ENCODE measurements at regions not wholly inside any gene's neighbourhood (a gene's known extent, or its start where the extent isn't known, plus 50 kb on each side); places are given as distances from the start of the nearest gene placed in this dataset.

- DNase-seq (ENCODE audit: low spot score), result no peak
- no peaks in the 10 kb centered on the region for H3F3A ChIP-seq (ENCODE audit: low read depth)
- TF ChIP-seq CTCF (IDR thresholded peaks at IDR 0.05), result no peak
- H3K4me2 ChIP-seq, result no peak overlapping the region
- no peaks in the 10 kb centered on the region for H3K36me3 Mint-ChIP-seq
- no peak overlapping the region for H3K9ac ChIP-seq
- no peaks in the 10 kb centered on the region for H3K9me3 ChIP-seq (ENCODE audit: low read depth)
- no peak overlapping the region for H3K27ac ChIP-seq
- H3K79me2 ChIP-seq (ENCODE audit: low read depth), result no peaks in the 10 kb centered on the region
- H3K27me3 Mint-ChIP-seq (ENCODE audit: insufficient read depth, low read depth), result no peaks in the 10 kb centered on the region
- no peak overlapping the region for H3K27ac Mint-ChIP-seq
- H3K4me1 Mint-ChIP-seq, result no peaks in the 10 kb centered on the region
- no peak overlapping the region for H3K4me3 Mint-ChIP-seq
- no peak overlapping the region for H2AFZ ChIP-seq (replicated peaks)
- no peaks in the 10 kb centered on the region for H4K20me1 ChIP-seq (ENCODE audit: low read depth)
- H3K27me3 ChIP-seq, result no peaks in the 10 kb centered on the region
- H3K4me1 ChIP-seq, result no peaks in the 10 kb centered on the region
- peaks cover 2% of the 10 kb centered on the region for H3K9me3 Mint-ChIP-seq
- H3K4me3 ChIP-seq, result no peak overlapping the region
- no peaks in the 10 kb centered on the region for H3K36me3 ChIP-seq
Observed at GRCh38 chr7:124295289-124295688, 262.4 kb upstream of the TMEM229A start.

- no peaks in the 10 kb centered on the region for H3K9me3 Mint-ChIP-seq
- no peak overlapping the region for H3K27ac Mint-ChIP-seq
- Histone ChIP-seq H2AFZ (replicated peaks) (no peak overlapping the region), H4K20me1 (ENCODE audit: low read depth) (no peaks in the 10 kb centered on the region), H3K27me3 (no peaks in the 10 kb centered on the region), H3K9me3 (ENCODE audit: low read depth) (no peaks in the 10 kb centered on the region), H3K27ac (no peak overlapping the region), H3K9ac (no peak overlapping the region), H3F3A (ENCODE audit: low read depth) (no peaks in the 10 kb centered on the region), H3K4me1 (no peaks in the 10 kb centered on the region), H3K36me3 (no peaks in the 10 kb centered on the region), H3K4me3 (no peak overlapping the region), H3K4me2 (no peak overlapping the region), H3K79me2 (ENCODE audit: low read depth) (no peaks in the 10 kb centered on the region)
- H3K4me3 Mint-ChIP-seq, result no peak overlapping the region
- no peaks in the 10 kb centered on the region for H3K27me3 Mint-ChIP-seq (ENCODE audit: insufficient read depth, low read depth)
- no peak for DNase-seq (ENCODE audit: low spot score)
- TF ChIP-seq EZH2phosphoT487 (IDR thresholded peaks at IDR 0.05), result no peak
- no peak for TF ChIP-seq CTCF (IDR thresholded peaks at IDR 0.05)
- TF ChIP-seq EZH2 (IDR thresholded peaks at IDR 0.05), result no peak
- H3K4me1 Mint-ChIP-seq, result peaks cover 5% of the 10 kb centered on the region
- H3K36me3 Mint-ChIP-seq, result no peaks in the 10 kb centered on the region
Observed at GRCh38 chr7:124284937-124285336, 252.1 kb upstream of the TMEM229A start.

GRCh38 chr7:124276005-124276622 is 243.2 kb upstream of the TMEM229A start:
- H3K79me2 ChIP-seq (ENCODE audit: low read depth), result no peaks in the 10 kb centered on the region
- no peak overlapping the region for H3K9ac ChIP-seq
- H3K4me2 ChIP-seq, result no peak overlapping the region
- no peak for TF ChIP-seq EZH2phosphoT487 (IDR thresholded peaks at IDR 0.05)
- peak; percentile 71 for TF ChIP-seq CTCF (IDR thresholded peaks at IDR 0.05)
- no peaks in the 10 kb centered on the region for H4K20me1 ChIP-seq (ENCODE audit: low read depth)
- no peaks in the 10 kb centered on the region for H3K4me1 ChIP-seq
- H3K4me1 Mint-ChIP-seq, result no peaks in the 10 kb centered on the region
- H3K27me3 ChIP-seq, result no peaks in the 10 kb centered on the region
- H3K9me3 ChIP-seq (ENCODE audit: low read depth), result no peaks in the 10 kb centered on the region
- peak overlapping the region; percentile 31 for H2AFZ ChIP-seq (replicated peaks)
- H3K27me3 Mint-ChIP-seq (ENCODE audit: insufficient read depth, low read depth), result no peaks in the 10 kb centered on the region
- H3K4me3 ChIP-seq, result no peak overlapping the region
- no peaks in the 10 kb centered on the region for H3F3A ChIP-seq (ENCODE audit: low read depth)
- H3K36me3 ChIP-seq, result no peaks in the 10 kb centered on the region
- peak; percentile 61 for DNase-seq (ENCODE audit: low spot score)
- H3K36me3 Mint-ChIP-seq, result no peaks in the 10 kb centered on the region
- H3K4me3 Mint-ChIP-seq, result no peak overlapping the region
- no peaks in the 10 kb centered on the region for H3K9me3 Mint-ChIP-seq
- H3K27ac Mint-ChIP-seq, result no peak overlapping the region
- no peak overlapping the region for H3K27ac ChIP-seq
